H1 (cell line): ENCODE measurements at regions not wholly inside any gene's neighbourhood (a gene's known extent, or its start where the extent isn't known, plus 50 kb on each side); places are given as distances from the start of the nearest gene placed in this dataset.

Experiments used
- EZH2 ChIP-seq: fragments of 200-600 bp; sonication (generic); IDR thresholded peaks from 2 replicates; pipeline ENCODE4 v1.7.1; 2012; ENCODE audit warnings: low read depth, mild to moderate bottlenecking, moderate library complexity, low read length, inconsistent platforms; ENCODE audit not compliant: severe bottlenecking
- POU5F1 ChIP-seq: IDR thresholded peaks from 2 replicates; pipeline ENCODE4 v1.6.1; 2011; ENCODE audit warnings: low read depth, mild to moderate bottlenecking, low read length, moderate library complexity
- SIN3A ChIP-seq, 2 experiments: IDR thresholded peaks in 1 of 2; conservative IDR thresholded peaks in 1 of 2; 2 replicates each; pipeline ENCODE4 v1.6.1; 2011 to 2012; ENCODE audit warnings: low read length in 2 of 2, improper control_type of control experiment in 1 of 2, low read depth in 1 of 2, mild to moderate bottlenecking in 1 of 2
- SP4 ChIP-seq: IDR thresholded peaks from 2 replicates; pipeline ENCODE4 v1.6.1; 2012; ENCODE audit warnings: low read length, inconsistent platforms
- TAF7 ChIP-seq: optimal IDR thresholded peaks from 2 replicates; pipeline ENCODE3; 2011; ENCODE audit warnings: low read depth, mild to moderate bottlenecking, inconsistent platforms, low read length, moderate library complexity, borderline replicate concordance
- ZNF274 ChIP-seq: IDR thresholded peaks from 2 replicates; pipeline ENCODE4 v1.7.0; 2012; ENCODE audit warnings: low read length, borderline replicate concordance; ENCODE audit errors: extremely low read depth

DNA sequence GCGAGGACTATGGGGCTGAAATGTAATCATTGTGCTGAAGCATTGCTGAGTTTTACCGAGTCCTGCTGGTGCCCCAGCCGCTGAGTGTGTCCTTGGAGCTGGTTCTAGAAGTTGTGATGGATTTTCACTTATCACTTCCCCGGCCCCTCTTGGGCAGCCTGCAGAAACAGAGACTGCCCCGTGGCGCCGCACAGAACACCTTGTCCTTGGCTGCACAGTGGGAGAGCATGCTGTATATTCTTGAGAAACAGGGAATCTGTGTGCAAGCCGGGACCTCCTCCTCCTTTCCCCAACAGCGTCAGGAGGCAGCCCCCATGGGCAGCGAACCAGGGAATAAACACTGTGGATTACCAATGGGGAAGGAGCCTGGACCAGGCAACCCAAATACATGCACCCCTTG lies 90.6 kb upstream of the RUFY1 start (continued):
- TF ChIP-seq EZH2 (no peak), ZNF274 (no peak), POU5F1 (no peak), SP4 (no peak), SIN3A (conservative IDR thresholded peaks at IDR 0.05 in 1 of 2, IDR thresholded peaks at IDR 0.05 in 1 of 2; ENCODE audit: low read depth in 1 of 2, low read length in 2 of 2) (no peak), TAF7 (no peak)
- TF ChIP-seq, all 59 proteins: peak for 0
